HepG2 (cell line): ENCODE measurements at regions not wholly inside any gene's neighbourhood (a gene's known extent, or its start where the extent isn't known, plus 50 kb on each side); places are given as distances from the start of the nearest gene placed in this dataset.

Experiments used
- ATAC-seq: fragments of 200-7000 bp; cut with Tn5 transposase; 3 replicates; pipeline ENCODE4 v1.9.1; 2020; ENCODE audit warnings: mild to moderate bottlenecking, moderate library complexity
- BruUV-seq: library from RNA; stranded (reverse); fragments of 400-500 nt; replicated peaks from 2 replicates; lab custom pipeline; 2021; lab: Mats Ljungman, UMichigan
- CTCF ChIA-PET: fragments of 300-600 bp; formaldehyde crosslinking; extraction: SDS; loops from one replicate; lab custom pipeline; 2021; ENCODE audit warnings: low total read pairs, inconsistent platforms, low intra/inter-chr PET ratio; lab: Yijun Ruan, JAX
- POLR2A ChIA-PET: fragments of 350-600 bp; sonication (Branson Sonifier 250); formaldehyde crosslinking; loops from one replicate; lab custom pipeline; 2020; ENCODE audit warnings: antibody characterized with exemption, inconsistent platforms; lab: Yijun Ruan, JAX
- DNase-seq: peaks from one replicate; pipeline ENCODE4 v3.0.0-alpha.2; 2015; ENCODE audit warnings: low spot score
- FAIRE-seq: peaks from 3 replicates; lab custom pipeline; 2011; peaks lifted over from hg19 to GRCh38; lab: Jason Lieb, UNC
- H2AFZ ChIP-seq: one replicate; pipeline ENCODE4 v1.6.1; 2011; ENCODE audit warnings: low read length, inconsistent platforms
- H3K27ac ChIP-seq: fragments of 300-600 bp; 3 replicates; pipeline ENCODE4 v1.8.0; 2011; ENCODE audit warnings: mixed run types, mild to moderate bottlenecking, mixed read lengths, low read length, inconsistent platforms; ENCODE audit not compliant: insufficient read depth; ENCODE audit errors: extremely low read length
- H3K27me3 ChIP-seq, 2 experiments: fragments of 200-600 bp in 1 of 2; 2 replicates in 1 of 2; 3 replicates in 1 of 2; pipeline versions ENCODE4 v1.6.0 to v1.8.0; 2011; ENCODE audit warnings: low read length in 2 of 2, mild to moderate bottlenecking in 2 of 2, moderate library complexity in 2 of 2, inconsistent platforms in 1 of 2; ENCODE audit not compliant: insufficient read depth in 2 of 2, control insufficient read depth in 1 of 2
- H3K36me3 ChIP-seq, 2 experiments: fragments of 200-600 bp in 1 of 2; replicated peaks in 1 of 2; 2 replicates in 1 of 2; 3 replicates in 1 of 2; pipeline versions ENCODE4 v1.5.1 to v1.8.0; 2011; ENCODE audit warnings: low read length in 2 of 2, inconsistent platforms in 1 of 2; ENCODE audit not compliant: insufficient read depth in 2 of 2, control insufficient read depth in 1 of 2
- H3K4me1 ChIP-seq: 2 replicates; pipeline ENCODE4 v1.5.1; 2012; ENCODE audit warnings: low read length, inconsistent platforms; ENCODE audit not compliant: insufficient read depth
- H3K4me2 ChIP-seq: 2 replicates; pipeline ENCODE4 v1.6.0; 2011; ENCODE audit warnings: low read depth, low read length, inconsistent platforms
- H3K4me3 ChIP-seq, 3 experiments: fragments of 200-600 bp in 1 of 3; sonication (generic), shearing (Covaris generic) in 1 of 3; replicated peaks in 1 of 3; 2 replicates each; pipeline ENCODE4 v1.5.1; 2011 to 2016; ENCODE audit warnings: low read length in 3 of 3, inconsistent platforms in 2 of 3, low read depth in 2 of 3, mild to moderate bottlenecking in 2 of 3, control low read depth in 1 of 3, mixed read lengths in 1 of 3; ENCODE audit not compliant: insufficient read depth in 1 of 3
- H3K79me2 ChIP-seq: one replicate; pipeline ENCODE4 v1.6.1; 2011; ENCODE audit warnings: low read length, inconsistent platforms; ENCODE audit not compliant: insufficient read depth
- H3K9ac ChIP-seq: 2 replicates; pipeline ENCODE4 v1.6.0; 2011; ENCODE audit warnings: mild to moderate bottlenecking, low read depth, low read length, inconsistent platforms; ENCODE audit not compliant: insufficient read depth
- H3K9me3 ChIP-seq: 2 replicates; pipeline ENCODE4 v1.5.1; 2012; ENCODE audit warnings: mild to moderate bottlenecking, low read length
- H4K20me1 ChIP-seq: 2 replicates; pipeline ENCODE4 v1.6.0; 2011; ENCODE audit warnings: inconsistent platforms, mild to moderate bottlenecking, low read length, moderate library complexity; ENCODE audit not compliant: insufficient read depth
- CERS6 ChIP-seq: sonication (generic); formaldehyde crosslinking; IDR thresholded peaks from 2 replicates; pipeline ENCODE4 v1.5.0; 2020; ENCODE audit warnings: missing genetic modification reagents
- FUBP1 ChIP-seq: sonication (generic); formaldehyde crosslinking; IDR thresholded peaks from 2 replicates; pipeline ENCODE4 v1.5.1; 2020; ENCODE audit warnings: missing genetic modification reagents, mild to moderate bottlenecking, borderline replicate concordance
- HDAC1 ChIP-seq: sonication (generic); formaldehyde crosslinking; IDR thresholded peaks from 2 replicates; pipeline ENCODE4 v1.5.1; 2020; ENCODE audit warnings: mild to moderate bottlenecking, missing genetic modification reagents
- JDP2 ChIP-seq: sonication (generic); formaldehyde crosslinking; IDR thresholded peaks from 2 replicates; pipeline ENCODE4 v1.8.1; 2022; ENCODE audit warnings: missing genetic modification reagents, borderline replicate concordance
- THRA ChIP-seq: sonication (generic); formaldehyde crosslinking; IDR thresholded peaks from 2 replicates; pipeline ENCODE4 v1.4.0; 2020; ENCODE audit warnings: missing genetic modification reagents, borderline replicate concordance
- ZMYM3 ChIP-seq: sonication (generic); formaldehyde crosslinking; IDR thresholded peaks from 2 replicates; pipeline ENCODE4 v1.5.1; 2020; ENCODE audit warnings: mild to moderate bottlenecking, missing genetic modification reagents
- ZNF441 ChIP-seq: sonication (generic); formaldehyde crosslinking; IDR thresholded peaks from 2 replicates; pipeline ENCODE4 v1.7.0; 2021; ENCODE audit warnings: missing genetic modification reagents, borderline replicate concordance
- ZNF580 ChIP-seq: IDR thresholded peaks from 2 replicates; pipeline ENCODE4 v1.6.1; 2016; ENCODE audit warnings: low read depth, borderline replicate concordance
- ZNF607 ChIP-seq: sonication (generic); formaldehyde crosslinking; IDR thresholded peaks from 2 replicates; pipeline ENCODE4 v1.5.1; 2020; ENCODE audit warnings: missing genetic modification reagents, mild to moderate bottlenecking, borderline replicate concordance
- ZNF614 ChIP-seq: IDR thresholded peaks from 2 replicates; pipeline ENCODE4 v1.6.1; 2018; ENCODE audit warnings: missing biosample characterization, missing genetic modification reagents, inconsistent platforms, borderline replicate concordance
- WGBS: methylation state at CpG from one replicate; pipeline ENCODE4 v1.1.6; 2017; ENCODE audit warnings: low lambda C conversion rate; 5-methylcytosine and 5-hydroxymethylcytosine counted together
- in situ Hi-C: cut with HindIII; loops from 2 replicates; pipeline ENCODE4 v1.10.0; 2017; ENCODE audit warnings: low pct_unique_long_range_greater_than_20kb; ENCODE audit not compliant: extremely low pct_ligation_motif_present
- intact Hi-C: fragments of 100-400 bp; cut with micrococcal nuclease; formaldehyde crosslinking; loops from one replicate; pipeline ENCODE4 v1.10.0; 2022; ENCODE audit not compliant: unreplicated experiment

GRCh38 chr18:75678627-75679026 is 251.1 kb upstream of the SMIM21 start:
- ATAC-seq: no peak
- intact Hi-C loops: no loop called here
- POLR2A ChIA-PET: no interaction called here

GRCh38 chr18:75677696-75678455 is 250.4 kb upstream of the SMIM21 start:
- no peak overlapping the region for H3K27ac ChIP-seq
- in situ Hi-C loops (no loop called here), intact Hi-C loops (no loop called here)
- TF ChIP-seq FUBP1 (no peak), ZNF441 (CRISPR knock-in tag) (no peak), JDP2 (CRISPR knock-in tag) (no peak), CERS6 (no peak), THRA (CRISPR knock-in tag) (no peak)
- no peaks in the 10 kb centered on the region for H3K9me3 ChIP-seq
- H4K20me1 ChIP-seq: no peaks in the 10 kb centered on the region
- no peak overlapping the region for H3K4me3 ChIP-seq
- WGBS: 3% methylated on average over 2 of the region's 2 CpGs
- FAIRE-seq (no peak), DNase-seq (no peak), ATAC-seq (no peak)
- H3K4me2 ChIP-seq: no peak overlapping the region
- H3K9ac ChIP-seq: no peak overlapping the region
- no TSS peak for BruUV-seq
- CTCF ChIA-PET: no interaction called here
- no peaks in the 10 kb centered on the region for H3K4me1 ChIP-seq
- POLR2A ChIA-PET: no interaction called here
- H2AFZ ChIP-seq: no peak overlapping the region
- H3K36me3 ChIP-seq: no peaks in the 10 kb centered on the region
- H3K79me2 ChIP-seq: no peaks in the 10 kb centered on the region
- peaks cover 0 to 6% of the 10 kb centered on the region in 2 experiments; a peak in 3 of 5 replicates for H3K27me3 ChIP-seq

More at GRCh38 chr18:75678627-75679026, 251.1 kb upstream of the SMIM21 start:
- CTCF ChIA-PET: no interaction called here
- H2AFZ ChIP-seq: no peak overlapping the region
- FAIRE-seq: no peak
- no TSS peak for BruUV-seq
- DNase-seq: no peak
- peaks cover 0 to 6% of the 10 kb centered on the region in 2 experiments; a peak in 3 of 5 replicates for H3K27me3 ChIP-seq
- in situ Hi-C loops: no loop called here
- no peak overlapping the region for H3K9ac ChIP-seq
- no peak for TF ChIP-seq ZNF614 (CRISPR knock-in tag)
- no peak for TF ChIP-seq ZMYM3 (CRISPR knock-in tag)
- TF ChIP-seq HDAC1 (CRISPR knock-in tag): no peak
- no peak for TF ChIP-seq ZNF580
- no peak for TF ChIP-seq ZNF607 (CRISPR knock-in tag)
- H4K20me1 ChIP-seq: no peaks in the 10 kb centered on the region
- no peak overlapping the region for H3K4me2 ChIP-seq
- H3K79me2 ChIP-seq: no peaks in the 10 kb centered on the region
- no peak overlapping the region for H3K4me3 ChIP-seq
- H3K4me1 ChIP-seq: no peaks in the 10 kb centered on the region
- WGBS: 2% methylated on average over 7 of the region's 7 CpGs
- no peaks in the 10 kb centered on the region for H3K9me3 ChIP-seq
- H3K27ac ChIP-seq: no peak overlapping the region
- no peaks in the 10 kb centered on the region for H3K36me3 ChIP-seq
